Upper lobe of left lung (tissue), 4 donors: ENCODE measurements at regions not wholly inside any gene's neighbourhood (a gene's known extent, or its start where the extent isn't known, plus 50 kb on each side); places are given as distances from the start of the nearest gene placed in this dataset.

Experiments used
- POLR2A ChIP-seq, 4 donors: fragments of 450-650 bp; IDR thresholded peaks; one replicate each; pipeline ENCODE4 v1.5.1; 2016 to 2017; ENCODE audit warnings: antibody characterized with exemption in 4 of 4, mild to moderate bottlenecking in 2 of 4
- TF ChIP-seq, protein P1 (sequence below), 6 experiments: fragments of 450-650 bp in 4 of 6; fragments of 200-600 bp in 2 of 6; sonication (generic) in 2 of 6; IDR thresholded peaks; one replicate each; pipeline ENCODE4 v1.5.1; 2016 to 2019; ENCODE audit warnings: antibody characterized with exemption in 6 of 6

DNA sequence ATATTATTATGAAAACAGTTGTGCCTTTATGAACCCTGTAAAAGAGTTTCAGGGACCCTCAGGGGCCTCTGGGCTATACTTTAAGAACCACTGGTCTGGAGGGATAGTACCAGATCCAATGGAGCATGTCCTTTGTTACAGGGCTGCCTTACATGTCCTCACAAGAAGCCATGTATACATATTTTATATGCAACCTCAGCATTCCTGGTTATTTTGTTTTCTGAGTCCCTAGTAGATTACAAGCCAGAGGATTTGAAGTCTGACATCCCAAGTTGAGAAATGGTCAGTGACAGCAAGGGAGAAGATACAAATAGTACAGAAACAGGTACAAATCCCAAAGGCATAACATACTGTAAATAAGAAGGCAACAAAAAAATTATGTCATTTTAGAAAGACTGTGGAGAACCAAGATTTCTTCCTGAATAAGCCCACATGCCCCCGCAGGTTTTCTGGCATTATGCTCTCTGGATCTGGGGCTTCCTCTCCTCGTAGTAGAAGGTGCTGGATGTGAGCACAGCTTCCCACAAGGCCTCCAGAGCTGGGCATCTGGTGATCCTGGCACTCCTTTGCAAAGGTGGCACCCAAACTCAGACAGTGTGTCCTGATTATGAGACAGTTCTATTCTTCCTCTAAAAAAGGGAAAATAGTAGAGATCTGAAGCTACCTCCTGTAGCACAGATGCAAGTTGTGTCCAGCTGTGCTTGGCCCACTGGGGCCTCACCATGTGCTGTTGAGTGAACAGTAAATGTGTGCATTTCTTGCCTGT is 114.0 kb downstream of the NR1D2 start:
- TF ChIP-seq, protein P1, sequence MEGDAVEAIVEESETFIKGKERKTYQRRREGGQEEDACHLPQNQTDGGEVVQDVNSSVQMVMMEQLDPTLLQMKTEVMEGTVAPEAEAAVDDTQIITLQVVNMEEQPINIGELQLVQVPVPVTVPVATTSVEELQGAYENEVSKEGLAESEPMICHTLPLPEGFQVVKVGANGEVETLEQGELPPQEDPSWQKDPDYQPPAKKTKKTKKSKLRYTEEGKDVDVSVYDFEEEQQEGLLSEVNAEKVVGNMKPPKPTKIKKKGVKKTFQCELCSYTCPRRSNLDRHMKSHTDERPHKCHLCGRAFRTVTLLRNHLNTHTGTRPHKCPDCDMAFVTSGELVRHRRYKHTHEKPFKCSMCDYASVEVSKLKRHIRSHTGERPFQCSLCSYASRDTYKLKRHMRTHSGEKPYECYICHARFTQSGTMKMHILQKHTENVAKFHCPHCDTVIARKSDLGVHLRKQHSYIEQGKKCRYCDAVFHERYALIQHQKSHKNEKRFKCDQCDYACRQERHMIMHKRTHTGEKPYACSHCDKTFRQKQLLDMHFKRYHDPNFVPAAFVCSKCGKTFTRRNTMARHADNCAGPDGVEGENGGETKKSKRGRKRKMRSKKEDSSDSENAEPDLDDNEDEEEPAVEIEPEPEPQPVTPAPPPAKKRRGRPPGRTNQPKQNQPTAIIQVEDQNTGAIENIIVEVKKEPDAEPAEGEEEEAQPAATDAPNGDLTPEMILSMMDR (IDR thresholded peaks at IDR 0.05), result no peak
- TF ChIP-seq POLR2A (IDR thresholded peaks at IDR 0.05), result no peak
